H9 (cell line): ENCODE measurements at regions not wholly inside any gene's neighbourhood (a gene's known extent, or its start where the extent isn't known, plus 50 kb on each side); places are given as distances from the start of the nearest gene placed in this dataset.

ENCODE experiments used
- DNase-seq: peaks from one replicate; pipeline ENCODE4 v3.0.0-alpha.2; 2017
- H2AFZ ChIP-seq: one replicate; pipeline ENCODE4 v1.6.1; 2013; ENCODE audit warnings: mild to moderate bottlenecking, low read length, control low read depth, moderate library complexity
- H2AK5ac ChIP-seq: 2 replicates; pipeline ENCODE4 v1.6.1; 2013; ENCODE audit warnings: low read length, control low read depth, mixed read lengths; ENCODE audit not compliant: insufficient read length
- H2BK120ac ChIP-seq: one replicate; pipeline ENCODE4 v1.6.1; 2013; ENCODE audit warnings: low read depth, mild to moderate bottlenecking, low read length, control low read depth, inconsistent platforms; ENCODE audit not compliant: poor library complexity, severe bottlenecking
- H2BK12ac ChIP-seq: 2 replicates; pipeline ENCODE4 v1.6.1; 2013; ENCODE audit warnings: low read length, control low read depth, mixed read lengths, low read depth; ENCODE audit not compliant: insufficient read length
- H2BK15ac ChIP-seq: 2 replicates; pipeline ENCODE4 v1.6.1; 2013; ENCODE audit warnings: low read depth, low read length, control low read depth
- H2BK20ac ChIP-seq: one replicate; pipeline ENCODE4 v1.6.1; 2013; ENCODE audit warnings: low read depth, mild to moderate bottlenecking, low read length, control low read depth, inconsistent platforms; ENCODE audit not compliant: poor library complexity, severe bottlenecking
- H2BK5ac ChIP-seq: 2 replicates; pipeline ENCODE4 v1.6.1; 2013; ENCODE audit warnings: low read length, control low read depth, mixed read lengths; ENCODE audit not compliant: insufficient read length
- H3K14ac ChIP-seq: 2 replicates; pipeline ENCODE4 v1.6.1; 2013; ENCODE audit warnings: low read length, control low read depth; ENCODE audit not compliant: insufficient read depth
- H3K18ac ChIP-seq: 2 replicates; pipeline ENCODE4 v1.6.1; 2013; ENCODE audit warnings: low read depth, mild to moderate bottlenecking, mixed read lengths, low read length, control low read depth; ENCODE audit not compliant: insufficient read length
- H3K23ac ChIP-seq: 2 replicates; pipeline ENCODE4 v1.6.1; 2013; ENCODE audit warnings: low read length, control low read depth, mixed read lengths, low read depth; ENCODE audit not compliant: insufficient read length
- H3K23me2 ChIP-seq: 2 replicates; pipeline ENCODE4 v1.6.1; 2013; ENCODE audit warnings: low read depth, mild to moderate bottlenecking, mixed read lengths, low read length, control low read depth; ENCODE audit not compliant: insufficient read length, poor library complexity, severe bottlenecking
- H3K27ac ChIP-seq: 2 replicates; pipeline ENCODE4 v1.5.1; 2013; ENCODE audit warnings: low read length, control low read depth, mixed read lengths, low read depth; ENCODE audit not compliant: insufficient read length
- H3K27me3 ChIP-seq: 2 replicates; pipeline ENCODE4 v1.6.1; 2013; ENCODE audit warnings: low read length, control low read depth, inconsistent platforms; ENCODE audit not compliant: insufficient read depth
- H3K4ac ChIP-seq: 2 replicates; pipeline ENCODE4 v1.6.1; 2013; ENCODE audit warnings: low read depth, mild to moderate bottlenecking, control low read depth, inconsistent platforms, low read length, moderate library complexity
- H3K4me1 ChIP-seq: 2 replicates; pipeline ENCODE4 v1.6.1; 2013; ENCODE audit warnings: low read length, control low read depth, inconsistent platforms; ENCODE audit not compliant: insufficient read depth
- H3K4me2 ChIP-seq: 2 replicates; pipeline ENCODE4 v1.6.1; 2013; ENCODE audit warnings: low read length, control low read depth, mixed read lengths; ENCODE audit not compliant: insufficient read length, insufficient read depth
- H3K56ac ChIP-seq: 2 replicates; pipeline ENCODE4 v1.6.1; 2013; ENCODE audit warnings: low read depth, mild to moderate bottlenecking, mixed read lengths, low read length, control low read depth; ENCODE audit not compliant: insufficient read length
- H3K79me1 ChIP-seq: 2 replicates; pipeline ENCODE4 v1.6.1; 2013; ENCODE audit warnings: low read depth, mild to moderate bottlenecking, moderate library complexity, low read length, control low read depth, inconsistent platforms; ENCODE audit not compliant: insufficient read depth, poor library complexity, severe bottlenecking
- H3K79me2 ChIP-seq: 2 replicates; pipeline ENCODE4 v1.6.1; 2013; ENCODE audit warnings: low read length, control low read depth, inconsistent platforms; ENCODE audit not compliant: insufficient read depth
- H3K9ac ChIP-seq: 2 replicates; pipeline ENCODE4 v1.6.1; 2013; ENCODE audit warnings: low read length, control low read depth, mixed read lengths; ENCODE audit not compliant: insufficient read length; ENCODE audit errors: extremely low read depth
- H3K9me3 ChIP-seq: one replicate; pipeline ENCODE4 v1.6.1; 2013; ENCODE audit warnings: low read depth, low read length, inconsistent platforms; ENCODE audit not compliant: control insufficient read depth
- H3T11ph ChIP-seq: one replicate; pipeline ENCODE4 v1.6.1; 2013; ENCODE audit warnings: mild to moderate bottlenecking, low read length, control low read depth, inconsistent platforms
- H4K20me1 ChIP-seq: one replicate; pipeline ENCODE4 v1.6.1; 2013; ENCODE audit not compliant: control insufficient read depth, insufficient read length, insufficient read depth
- H4K5ac ChIP-seq: 2 replicates; pipeline ENCODE4 v1.6.1; 2013; ENCODE audit warnings: low read depth, mild to moderate bottlenecking, mixed read lengths, low read length, control low read depth; ENCODE audit not compliant: insufficient read length
- H4K8ac ChIP-seq: replicated peaks from 2 replicates; pipeline ENCODE4 v1.6.1; 2013; ENCODE audit warnings: low read length, control low read depth, mixed read lengths, low read depth; ENCODE audit not compliant: insufficient read length
- H4K91ac ChIP-seq: 2 replicates; pipeline ENCODE4 v1.6.1; 2013; ENCODE audit warnings: low read depth, mild to moderate bottlenecking, moderate library complexity, mixed read lengths, low read length, control low read depth; ENCODE audit not compliant: insufficient read length
- H3K27ac Mint-ChIP-seq, 3 experiments: 2 replicates in 2 of 3; 3 replicates in 1 of 3; pipeline ENCODE4 v1.8.0; 2020 to 2021; ENCODE audit warnings: mixed read lengths in 3 of 3, mild to moderate bottlenecking in 1 of 3, moderate library complexity in 1 of 3
- H3K27me3 Mint-ChIP-seq: 2 replicates; pipeline ENCODE4 v1.8.0; 2021; ENCODE audit warnings: low read depth, mild to moderate bottlenecking, moderate library complexity, mixed read lengths
- H3K36me3 Mint-ChIP-seq, 3 experiments: 2 replicates in 2 of 3; 3 replicates in 1 of 3; pipeline ENCODE4 v1.8.0; 2020 to 2021; ENCODE audit warnings: low read depth in 3 of 3, mixed read lengths in 3 of 3; ENCODE audit not compliant: insufficient read depth in 1 of 3
- H3K4me1 Mint-ChIP-seq, 2 experiments: 2 replicates each; pipeline ENCODE4 v1.8.0; 2020; ENCODE audit warnings: mixed read lengths in 2 of 2
- H3K4me3 Mint-ChIP-seq, 2 experiments: 2 replicates in 1 of 2; 3 replicates in 1 of 2; pipeline ENCODE4 v1.8.0; 2020 to 2021; ENCODE audit warnings: mild to moderate bottlenecking in 2 of 2, mixed read lengths in 2 of 2, moderate library complexity in 1 of 2
- H3K9me3 Mint-ChIP-seq, 2 experiments: 2 replicates in 1 of 2; 3 replicates in 1 of 2; pipeline ENCODE4 v1.8.0; 2020; ENCODE audit warnings: mild to moderate bottlenecking in 2 of 2, mixed read lengths in 2 of 2, moderate library complexity in 1 of 2
- WGBS: extraction: QIAGEN DNeasy Blood & Tissue Kit; methylation state at CpG from one replicate; pipeline ENCODE4 v1.1.7; 2013; ENCODE audit warnings: missing lambda C conversion rate, low lambda C conversion rate, mixed read lengths; ENCODE audit not compliant: insufficient read length; ENCODE audit errors: extremely low coverage; 5-methylcytosine and 5-hydroxymethylcytosine counted together
- TF ChIP-seq, protein P1 (sequence below): fragments of 200-600 bp; sonication (generic); conservative IDR thresholded peaks from 3 replicates; pipeline ENCODE4 v1.8.0; 2021; ENCODE audit warnings: antibody characterized with exemption, mild to moderate bottlenecking

- no peaks in the 10 kb centered on the region for H3K27me3 ChIP-seq
- H4K8ac ChIP-seq: no peak overlapping the region
- no peaks in the 10 kb centered on the region for H3K23me2 ChIP-seq
- no peak overlapping the region for H2BK15ac ChIP-seq
- H3K27me3 Mint-ChIP-seq: no peaks in the 10 kb centered on the region
- H3K4me1 Mint-ChIP-seq: no peaks in the 10 kb centered on the region; a peak in 1 of 4 replicates
- no peak overlapping the region for H3K56ac ChIP-seq
- H2AK5ac ChIP-seq: no peak overlapping the region
- H3K4ac ChIP-seq: no peak overlapping the region
- H3K27ac Mint-ChIP-seq: no peak overlapping the region
- H3K14ac ChIP-seq: no peak overlapping the region
- H3K27ac ChIP-seq: no peak overlapping the region
- H3K4me1 ChIP-seq: no peaks in the 10 kb centered on the region
- no peak overlapping the region for H3K18ac ChIP-seq
- WGBS: no CpG with 5 or more reads among the region's 3 CpGs
- no peaks in the 10 kb centered on the region for H3K79me2 ChIP-seq
- H2AFZ ChIP-seq: no peak overlapping the region
- H2BK5ac ChIP-seq: no peak overlapping the region
- no peak overlapping the region for H3K4me3 Mint-ChIP-seq
- no peak overlapping the region for H3T11ph ChIP-seq
- no peaks in the 10 kb centered on the region for H4K20me1 ChIP-seq
- no peak for DNase-seq
- H3K79me1 ChIP-seq: no peaks in the 10 kb centered on the region
- H3K9me3 ChIP-seq: no peaks in the 10 kb centered on the region
- no peaks in the 10 kb centered on the region for H3K36me3 Mint-ChIP-seq
- H2BK12ac ChIP-seq: no peak overlapping the region
- no peaks in the 10 kb centered on the region for H3K9me3 Mint-ChIP-seq
- no peak overlapping the region for H4K5ac ChIP-seq
- H4K91ac ChIP-seq: no peak overlapping the region
- no peak overlapping the region for H2BK120ac ChIP-seq
- TF ChIP-seq, protein P1, sequence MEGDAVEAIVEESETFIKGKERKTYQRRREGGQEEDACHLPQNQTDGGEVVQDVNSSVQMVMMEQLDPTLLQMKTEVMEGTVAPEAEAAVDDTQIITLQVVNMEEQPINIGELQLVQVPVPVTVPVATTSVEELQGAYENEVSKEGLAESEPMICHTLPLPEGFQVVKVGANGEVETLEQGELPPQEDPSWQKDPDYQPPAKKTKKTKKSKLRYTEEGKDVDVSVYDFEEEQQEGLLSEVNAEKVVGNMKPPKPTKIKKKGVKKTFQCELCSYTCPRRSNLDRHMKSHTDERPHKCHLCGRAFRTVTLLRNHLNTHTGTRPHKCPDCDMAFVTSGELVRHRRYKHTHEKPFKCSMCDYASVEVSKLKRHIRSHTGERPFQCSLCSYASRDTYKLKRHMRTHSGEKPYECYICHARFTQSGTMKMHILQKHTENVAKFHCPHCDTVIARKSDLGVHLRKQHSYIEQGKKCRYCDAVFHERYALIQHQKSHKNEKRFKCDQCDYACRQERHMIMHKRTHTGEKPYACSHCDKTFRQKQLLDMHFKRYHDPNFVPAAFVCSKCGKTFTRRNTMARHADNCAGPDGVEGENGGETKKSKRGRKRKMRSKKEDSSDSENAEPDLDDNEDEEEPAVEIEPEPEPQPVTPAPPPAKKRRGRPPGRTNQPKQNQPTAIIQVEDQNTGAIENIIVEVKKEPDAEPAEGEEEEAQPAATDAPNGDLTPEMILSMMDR: no peak
- no peak overlapping the region for H3K4me2 ChIP-seq
- H2BK20ac ChIP-seq: no peak overlapping the region
- H3K9ac ChIP-seq: no peak overlapping the region
- no peak overlapping the region for H3K23ac ChIP-seq
These were observed 235.4 kb upstream of the IRAK1BP1 start for GRCh38 chr6:78631976-78632375.
